ENCODE measurements at regions not wholly inside any gene's neighbourhood (a gene's known extent, or its start where the extent isn't known, plus 50 kb on each side); places are given as distances from the start of the nearest gene placed in this dataset.

DNA sequence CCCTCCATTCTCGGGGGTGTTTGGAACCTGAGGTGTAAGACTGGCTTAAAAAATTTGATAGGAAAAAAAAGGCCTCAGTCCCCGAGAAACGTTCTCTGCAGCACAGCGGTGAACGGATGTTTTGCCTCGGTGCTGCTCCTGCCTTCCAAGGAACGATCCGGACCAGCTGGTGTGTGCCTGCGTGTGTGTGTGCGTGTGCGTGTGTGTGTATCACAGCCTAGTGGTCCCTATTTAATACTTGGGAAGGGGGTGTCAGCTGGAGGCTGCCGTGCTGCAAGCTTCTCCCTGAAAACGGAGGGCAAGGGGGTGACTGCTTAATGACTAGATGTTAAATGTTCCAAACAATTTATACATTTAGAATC lies 76.9 kb downstream of the LHX2 start:
- no peak for TF ChIP-seq POLR2A (IDR thresholded peaks at IDR 0.05)
- TF ChIP-seq, protein P1, sequence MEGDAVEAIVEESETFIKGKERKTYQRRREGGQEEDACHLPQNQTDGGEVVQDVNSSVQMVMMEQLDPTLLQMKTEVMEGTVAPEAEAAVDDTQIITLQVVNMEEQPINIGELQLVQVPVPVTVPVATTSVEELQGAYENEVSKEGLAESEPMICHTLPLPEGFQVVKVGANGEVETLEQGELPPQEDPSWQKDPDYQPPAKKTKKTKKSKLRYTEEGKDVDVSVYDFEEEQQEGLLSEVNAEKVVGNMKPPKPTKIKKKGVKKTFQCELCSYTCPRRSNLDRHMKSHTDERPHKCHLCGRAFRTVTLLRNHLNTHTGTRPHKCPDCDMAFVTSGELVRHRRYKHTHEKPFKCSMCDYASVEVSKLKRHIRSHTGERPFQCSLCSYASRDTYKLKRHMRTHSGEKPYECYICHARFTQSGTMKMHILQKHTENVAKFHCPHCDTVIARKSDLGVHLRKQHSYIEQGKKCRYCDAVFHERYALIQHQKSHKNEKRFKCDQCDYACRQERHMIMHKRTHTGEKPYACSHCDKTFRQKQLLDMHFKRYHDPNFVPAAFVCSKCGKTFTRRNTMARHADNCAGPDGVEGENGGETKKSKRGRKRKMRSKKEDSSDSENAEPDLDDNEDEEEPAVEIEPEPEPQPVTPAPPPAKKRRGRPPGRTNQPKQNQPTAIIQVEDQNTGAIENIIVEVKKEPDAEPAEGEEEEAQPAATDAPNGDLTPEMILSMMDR (IDR thresholded peaks at IDR 0.05): no peak
- TF ChIP-seq EP300 (IDR thresholded peaks at IDR 0.05): no peak
- TF ChIP-seq POLR2AphosphoS5 (IDR thresholded peaks at IDR 0.05): no peak

Measured in upper lobe of left lung (tissue), 4 donors.